Pancreas (tissue), 10 donors: ENCODE measurements at regions not wholly inside any gene's neighbourhood (a gene's known extent, or its start where the extent isn't known, plus 50 kb on each side); places are given as distances from the start of the nearest gene placed in this dataset.

ENCODE experiments used
- ATAC-seq, 4 donors: fragments of 200-7000 bp; cut with Tn5 transposase; one replicate each; pipeline versions ENCODE4 v1.8.0 to v1.9.1; 2020; ENCODE audit warnings: mild to moderate bottlenecking in 4 of 4, moderate library complexity in 4 of 4
- DNase-seq, 6 donors: peaks; one replicate each; pipeline ENCODE4 v3.0.0-alpha.2; 2020
- FAIRE-seq: peaks from 2 replicates; lab custom pipeline; 2012; peaks lifted over from hg19 to GRCh38; lab: Jason Lieb, UNC
- H3K27ac ChIP-seq, 4 donors: fragments of 200-600 bp; sonication (generic); 1 replicate in 3 of 4; 2 replicates in 1 of 4; pipeline versions ENCODE4 v1.5.0 to v1.8.0; 2020
- H3K27me3 ChIP-seq, 4 donors: fragments of 200-600 bp; one replicate each; pipeline ENCODE4 v1.8.0; 2021
- H3K36me3 ChIP-seq, 3 donors: fragments of 200-600 bp; sonication (generic) in 1 of 3; one replicate each; pipeline versions ENCODE4 v1.5.0 to v1.8.0; 2020 to 2021
- H3K4me1 ChIP-seq, 3 donors: fragments of 200-600 bp; one replicate each; pipeline ENCODE4 v1.8.0; 2021
- H3K4me3 ChIP-seq, 4 donors: fragments of 200-600 bp; sonication (generic) in 2 of 4; one replicate each; pipeline versions ENCODE4 v1.5.0 to v1.8.0; 2020 to 2021
- H3K9me3 ChIP-seq, 4 donors: fragments of 200-600 bp; one replicate each; pipeline ENCODE4 v1.8.0; 2021
- WGBS, 2 donors: extraction: QIAGEN DNeasy Blood & Tissue Kit; methylation state at CpG; one replicate each; pipeline ENCODE4 v1.1.7; 2013; 5-methylcytosine and 5-hydroxymethylcytosine counted together
- intact Hi-C, 3 donors: fragments of 100-400 bp; cut with DNase I; formaldehyde crosslinking; loops; one replicate each; pipeline versions ENCODE4 v1.11.1 to v1.14.2; 2022
- TF ChIP-seq, protein P1 (sequence below), 4 donors: fragments of 200-600 bp; sonication (generic) in 3 of 4; IDR thresholded peaks; one replicate each; pipeline versions ENCODE4 v1.5.0 to v1.8.0; 2021; ENCODE audit warnings: antibody characterized with exemption in 4 of 4
- donor health status: healthy with polysubstance abuse.
- donor health status: DM: no; HTN: no; CAD: no; lungs with moderate emphysema.
- donor health status: DM: no; HTN: no; CAD: no.
- donor health status: control.
- donor health status: control.
- donor health status: Bipolar disorder and iron deficiency.
- donor health status: DM: yes; HTN: yes; CAD: no.
- donor health status: DM: no; HTN: no; CAD: no.
- donor health status: DM: no; HTN: no; CAD: no.
- donor health status: DM: yes; HTN: yes; CAD: no.

DNA sequence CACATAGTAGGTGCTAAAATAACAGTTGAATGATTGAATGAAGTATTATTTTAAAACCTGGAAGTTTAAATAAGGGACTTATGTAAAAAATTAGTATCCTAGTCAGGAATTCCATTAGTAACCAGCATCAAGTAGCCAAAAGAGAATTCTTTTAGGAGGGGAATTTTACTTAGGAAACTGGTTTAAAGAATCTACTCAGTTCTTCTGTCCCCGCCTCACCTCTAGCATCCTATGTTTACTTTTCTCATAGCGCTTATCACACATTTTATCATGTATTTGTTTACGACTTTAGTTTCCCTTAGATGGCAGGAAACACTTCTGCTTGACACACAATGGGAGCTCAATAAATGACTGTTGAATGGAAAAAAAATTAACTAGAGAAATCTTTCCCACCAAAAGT lies 229.0 kb downstream of the KLF5 start:
- 39 to 42% methylated on average over 3 of the region's 3 CpGs for WGBS, 2 donors
- no peak for ATAC-seq
- H3K27ac ChIP-seq: no peak overlapping the region

DNA sequence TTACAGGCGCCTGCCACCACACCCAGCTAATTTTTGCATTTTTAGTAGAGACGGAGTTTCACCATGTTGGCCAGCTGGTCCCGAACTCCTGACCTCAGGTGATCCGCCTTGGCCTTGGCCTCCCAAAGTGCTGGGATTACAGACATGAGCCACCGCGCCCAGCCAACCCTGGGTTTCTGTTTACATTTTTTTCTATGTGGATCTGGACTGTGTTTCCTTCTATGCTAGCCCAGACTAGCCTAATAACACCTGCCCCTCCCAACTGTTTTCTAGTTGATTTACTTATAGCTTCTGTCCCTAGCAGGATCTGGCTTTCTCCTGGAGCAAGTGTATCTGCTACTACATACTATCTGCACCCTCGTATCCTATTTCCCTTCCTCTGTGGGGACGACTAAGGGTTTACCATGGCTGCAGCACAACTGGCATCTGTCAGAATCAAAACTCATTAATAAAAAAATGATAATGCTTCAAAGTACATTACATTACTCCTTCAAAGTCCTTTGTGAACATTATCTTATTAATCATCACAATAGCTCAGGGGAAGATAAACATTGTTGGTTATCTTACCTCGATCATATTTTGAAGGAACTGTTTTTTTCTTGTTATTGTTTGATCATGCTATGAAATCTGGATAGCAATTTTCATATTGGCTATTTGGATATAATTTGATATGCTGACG lies 228.3 kb downstream of the KLF5 start:
- H3K36me3 ChIP-seq: no peaks in the 10 kb centered on the region
- DNase-seq (no peak), FAIRE-seq (peak; percentile 9), ATAC-seq (no peak)
- no peaks in the 10 kb centered on the region for H3K4me1 ChIP-seq
- H3K4me3 ChIP-seq: no peak overlapping the region
- TF ChIP-seq, protein P1, sequence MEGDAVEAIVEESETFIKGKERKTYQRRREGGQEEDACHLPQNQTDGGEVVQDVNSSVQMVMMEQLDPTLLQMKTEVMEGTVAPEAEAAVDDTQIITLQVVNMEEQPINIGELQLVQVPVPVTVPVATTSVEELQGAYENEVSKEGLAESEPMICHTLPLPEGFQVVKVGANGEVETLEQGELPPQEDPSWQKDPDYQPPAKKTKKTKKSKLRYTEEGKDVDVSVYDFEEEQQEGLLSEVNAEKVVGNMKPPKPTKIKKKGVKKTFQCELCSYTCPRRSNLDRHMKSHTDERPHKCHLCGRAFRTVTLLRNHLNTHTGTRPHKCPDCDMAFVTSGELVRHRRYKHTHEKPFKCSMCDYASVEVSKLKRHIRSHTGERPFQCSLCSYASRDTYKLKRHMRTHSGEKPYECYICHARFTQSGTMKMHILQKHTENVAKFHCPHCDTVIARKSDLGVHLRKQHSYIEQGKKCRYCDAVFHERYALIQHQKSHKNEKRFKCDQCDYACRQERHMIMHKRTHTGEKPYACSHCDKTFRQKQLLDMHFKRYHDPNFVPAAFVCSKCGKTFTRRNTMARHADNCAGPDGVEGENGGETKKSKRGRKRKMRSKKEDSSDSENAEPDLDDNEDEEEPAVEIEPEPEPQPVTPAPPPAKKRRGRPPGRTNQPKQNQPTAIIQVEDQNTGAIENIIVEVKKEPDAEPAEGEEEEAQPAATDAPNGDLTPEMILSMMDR (IDR thresholded peaks at IDR 0.05): no peak
- H3K9me3 ChIP-seq: no peaks in the 10 kb centered on the region
- H3K27ac ChIP-seq: no peak overlapping the region
- WGBS, 2 donors: 68 to 77% methylated on average over 10 of the region's 10 CpGs
- no peaks in the 10 kb centered on the region for H3K27me3 ChIP-seq
- intact Hi-C loops: no loop called here

More for the DNA sequence above, 229.0 kb downstream of the KLF5 start:
- Histone ChIP-seq H3K9me3 (no peaks in the 10 kb centered on the region), H3K4me3 (no peak overlapping the region), H3K36me3 (no peaks in the 10 kb centered on the region), H3K4me1 (no peaks in the 10 kb centered on the region), H3K27me3 (no peaks in the 10 kb centered on the region)
- FAIRE-seq (no peak), DNase-seq (no peak)
- TF ChIP-seq, protein P1 (IDR thresholded peaks at IDR 0.05): no peak
- intact Hi-C loops: no loop called here

DNA sequence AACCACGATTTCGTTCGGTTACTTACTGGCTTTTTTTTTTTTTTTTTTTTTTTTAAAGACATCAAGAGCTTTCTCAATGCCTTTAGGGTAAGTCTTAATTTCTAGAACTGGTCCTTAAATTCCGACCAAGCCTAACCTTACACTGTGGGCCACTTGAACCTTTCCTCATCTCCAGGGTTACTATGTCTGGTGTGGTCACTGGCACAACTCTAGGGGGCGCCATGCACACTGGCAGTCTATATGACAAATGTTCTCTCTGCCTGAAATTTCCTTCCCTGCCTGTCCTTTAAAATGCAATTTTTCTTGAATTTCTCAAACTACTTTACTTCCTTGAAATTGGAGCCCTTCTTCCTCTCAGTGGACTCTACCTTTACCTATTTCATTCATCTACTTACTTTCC lies 227.4 kb downstream of the KLF5 start:
- no peaks in the 10 kb centered on the region for H3K36me3 ChIP-seq
- H3K9me3 ChIP-seq: no peaks in the 10 kb centered on the region
- no peaks in the 10 kb centered on the region for H3K4me1 ChIP-seq
- no peak overlapping the region for H3K4me3 ChIP-seq
- TF ChIP-seq, protein P1 (IDR thresholded peaks at IDR 0.05): no peak
- H3K27me3 ChIP-seq: no peaks in the 10 kb centered on the region
- no peak for ATAC-seq
- no peak overlapping the region for H3K27ac ChIP-seq
- FAIRE-seq: no peak
- intact Hi-C loops: no loop called here
- 68 to 87% methylated on average over 5 of the region's 5 CpGs for WGBS, 2 donors
- no peak for DNase-seq

GRCh38 chr13:73284081-73284874 lies 225.5 kb downstream of the KLF5 start:
- DNase-seq: no peak
- H3K36me3 ChIP-seq: no peaks in the 10 kb centered on the region
- no peaks in the 10 kb centered on the region for H3K4me1 ChIP-seq
- no peaks in the 10 kb centered on the region for H3K9me3 ChIP-seq
- intact Hi-C loops: no loop called here
- no peak for ATAC-seq
- no peak overlapping the region for H3K4me3 ChIP-seq
- H3K27ac ChIP-seq: no peak overlapping the region
- no peak for FAIRE-seq
- no peaks in the 10 kb centered on the region for H3K27me3 ChIP-seq
- TF ChIP-seq, protein P1 (IDR thresholded peaks at IDR 0.05): no peak
- WGBS, 2 donors: 76 to 84% methylated on average over 6 of the region's 6 CpGs

DNA sequence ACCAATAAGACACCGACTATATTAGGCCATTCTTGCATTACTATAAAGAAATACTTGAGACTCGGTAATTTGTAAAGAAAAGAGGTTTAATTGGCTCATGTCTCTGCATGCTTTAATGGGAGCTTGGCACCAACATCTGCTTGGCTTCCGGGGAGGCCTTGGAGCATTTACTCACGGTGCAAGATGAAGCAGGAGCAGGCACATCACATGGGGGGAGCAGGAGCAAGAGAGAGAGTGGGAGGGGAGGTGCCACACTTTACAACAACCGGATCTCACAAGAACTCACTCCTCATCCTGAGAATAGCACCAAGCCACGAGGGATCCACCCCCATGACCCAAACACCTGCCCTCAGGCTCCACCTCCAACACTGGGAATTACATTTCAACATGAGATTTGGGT lies 224.8 kb downstream of the KLF5 start:
- Histone ChIP-seq H3K4me1 (no peaks in the 10 kb centered on the region), H3K9me3 (no peaks in the 10 kb centered on the region), H3K4me3 (no peak overlapping the region), H3K27ac (no peak overlapping the region), H3K27me3 (no peaks in the 10 kb centered on the region), H3K36me3 (no peaks in the 10 kb centered on the region)
- DNase-seq (no peak), FAIRE-seq (no peak), ATAC-seq (no peak)
- intact Hi-C loops: no loop called here
- 71 to 88% methylated on average over 6 of the region's 6 CpGs for WGBS, 2 donors
- TF ChIP-seq, protein P1 (IDR thresholded peaks at IDR 0.05): no peak
